ENCODE measurements at regions not wholly inside any gene's neighbourhood (a gene's known extent, or its start where the extent isn't known, plus 50 kb on each side); places are given as distances from the start of the nearest gene placed in this dataset.

- H3K27ac ChIP-seq = no peak overlapping the region
- TF ChIP-seq CTCF (conservative IDR thresholded peaks at IDR 0.05) = no peak
These were observed 430.5 kb downstream of the SLITRK6 start for GRCh38 chr13:85368686-85369085.

- H3K27ac ChIP-seq = no peak overlapping the region
- no peak for TF ChIP-seq CTCF (conservative IDR thresholded peaks at IDR 0.05)
These were observed 431.3 kb downstream of the SLITRK6 start for GRCh38 chr13:85367887-85368286.

- no peak overlapping the region for H3K27ac ChIP-seq
- no peak for TF ChIP-seq CTCF (conservative IDR thresholded peaks at IDR 0.05)
These were observed 432.3 kb downstream of the SLITRK6 start for GRCh38 chr13:85366759-85367417.

- no peak for TF ChIP-seq CTCF (conservative IDR thresholded peaks at IDR 0.05)
- no peak overlapping the region for H3K27ac ChIP-seq
These were observed 435.7 kb downstream of the SLITRK6 start for GRCh38 chr13:85363504-85363903.

- no peak overlapping the region for H3K27ac ChIP-seq
- TF ChIP-seq CTCF (conservative IDR thresholded peaks at IDR 0.05) = no peak
These were observed 436.2 kb downstream of the SLITRK6 start for GRCh38 chr13:85362980-85363379.

GRCh38 chr13:85347251-85347650 lies 452.0 kb downstream of the SLITRK6 start:
- H3K27ac ChIP-seq = no peak overlapping the region
- no peak for TF ChIP-seq CTCF (conservative IDR thresholded peaks at IDR 0.05)

- TF ChIP-seq CTCF (conservative IDR thresholded peaks at IDR 0.05) = no peak
- no peak overlapping the region for H3K27ac ChIP-seq
These were observed 465.0 kb downstream of the SLITRK6 start for GRCh38 chr13:85334187-85334586.

All from VCaP (cell line).